ENCODE measurements at regions not wholly inside any gene's neighbourhood (a gene's known extent, or its start where the extent isn't known, plus 50 kb on each side); places are given as distances from the start of the nearest gene placed in this dataset.

GRCh38 chr6:168134560-168135201, 55.7 kb upstream of the FRMD1 start:
- Histone ChIP-seq H3K27me3 (ENCODE audit: insufficient read depth in 3 of 3, low read length in 2 of 3) (peaks cover 0 to 7% (median 0%) of the 10 kb centered on the region in 3 donors), H3K9me3 (no peaks in the 10 kb centered on the region), H3K36me3 (ENCODE audit: insufficient read depth in 1 of 2, low read depth in 1 of 2) (no peaks in the 10 kb centered on the region), H3K4me3 (no peak overlapping the region), H3K27ac (no peak overlapping the region), H3K4me1 (peaks cover 6% of the 10 kb centered on the region)
- ATAC-seq (no peak), DNase-seq (no peak)
- intact Hi-C loops (cut with DNase I): loop anchor here in 1 of 2 donors (5.0 kb wide), 2 partner anchors 72 to 227 kb away; no protein-coding TSS in a partner anchor
- WGBS, 3 donors: 83 to 87% (median 86%) methylated on average over 16 of the region's 16 CpGs
- TF ChIP-seq CTCF (IDR thresholded peaks at IDR 0.05): no peak

- peaks cover 0 to 7% (median 0%) of the 10 kb centered on the region in 3 donors for H3K27me3 ChIP-seq (ENCODE audit: insufficient read depth in 3 of 3, low read length in 2 of 3)
- WGBS, 3 donors: 43 to 55% (median 44%) methylated on average over 16 of the region's 16 CpGs
- intact Hi-C loops (cut with DNase I): loop anchor here in 1 of 2 donors (5.0 kb wide), 2 partner anchors 72 to 227 kb away; no protein-coding TSS in a partner anchor
- H3K9me3 ChIP-seq: no peaks in the 10 kb centered on the region
- H3K4me3 ChIP-seq: peak overlapping the region; percentile 57
- peak in 2 of 4 donors; percentile 16 to 30 for ATAC-seq
- no peak overlapping the region for H3K27ac ChIP-seq
- DNase-seq: no peak
- H3K36me3 ChIP-seq (ENCODE audit: insufficient read depth in 1 of 2, low read depth in 1 of 2): no peaks in the 10 kb centered on the region
- TF ChIP-seq CTCF (IDR thresholded peaks at IDR 0.05): no peak
- peaks cover 6% of the 10 kb centered on the region for H3K4me1 ChIP-seq
Observed at GRCh38 chr6:168133687-168134559, 54.9 kb upstream of the FRMD1 start.

- Histone ChIP-seq H3K4me3 (peak overlapping the region; percentile 57), H3K27ac (no peak overlapping the region), H3K27me3 (ENCODE audit: insufficient read depth in 3 of 3, low read length in 2 of 3) (peaks cover 0 to 7% (median 0%) of the 10 kb centered on the region in 3 donors), H3K36me3 (ENCODE audit: insufficient read depth in 1 of 2, low read depth in 1 of 2) (no peaks in the 10 kb centered on the region), H3K9me3 (no peaks in the 10 kb centered on the region), H3K4me1 (peaks cover 6% of the 10 kb centered on the region)
- intact Hi-C loops (cut with DNase I): loop anchor here in 1 of 2 donors (5.0 kb wide), 2 partner anchors 71 to 226 kb away; no protein-coding TSS in a partner anchor
- peak; percentile 50 to 80 for DNase-seq
- no peak for TF ChIP-seq CTCF (IDR thresholded peaks at IDR 0.05)
- ATAC-seq: peak; percentile 62 to 88 (median 74)
- 1 to 5% (median 3%) methylated on average over 13 of the region's 13 CpGs for WGBS, 3 donors
Observed at GRCh38 chr6:168133168-168133561, 54.2 kb upstream of the FRMD1 start.

- ATAC-seq: peak; percentile 76 to 90 (median 80)
- TF ChIP-seq CTCF (IDR thresholded peaks at IDR 0.05): peak; percentile 47
- DNase-seq: peak; percentile 52 to 80
- Histone ChIP-seq H3K4me1 (peaks cover 6% of the 10 kb centered on the region), H3K27ac (no peak overlapping the region), H3K27me3 (ENCODE audit: insufficient read depth in 3 of 3, low read length in 2 of 3) (peaks cover 0 to 7% (median 0%) of the 10 kb centered on the region in 3 donors), H3K9me3 (no peaks in the 10 kb centered on the region), H3K36me3 (ENCODE audit: insufficient read depth in 1 of 2, low read depth in 1 of 2) (no peaks in the 10 kb centered on the region), H3K4me3 (peak overlapping the region; percentile 57)
- WGBS, 3 donors: 12 to 17% (median 15%) methylated on average over 34 of the region's 34 CpGs
- intact Hi-C loops (cut with DNase I): loop anchor here in 1 of 2 donors (5.0 kb wide), 2 partner anchors 70 to 225 kb away; no protein-coding TSS in a partner anchor
Observed at GRCh38 chr6:168132531-168133167, 53.6 kb upstream of the FRMD1 start.
